ENCODE measurements at regions not wholly inside any gene's neighbourhood (a gene's known extent, or its start where the extent isn't known, plus 50 kb on each side); places are given as distances from the start of the nearest gene placed in this dataset.

DNA sequence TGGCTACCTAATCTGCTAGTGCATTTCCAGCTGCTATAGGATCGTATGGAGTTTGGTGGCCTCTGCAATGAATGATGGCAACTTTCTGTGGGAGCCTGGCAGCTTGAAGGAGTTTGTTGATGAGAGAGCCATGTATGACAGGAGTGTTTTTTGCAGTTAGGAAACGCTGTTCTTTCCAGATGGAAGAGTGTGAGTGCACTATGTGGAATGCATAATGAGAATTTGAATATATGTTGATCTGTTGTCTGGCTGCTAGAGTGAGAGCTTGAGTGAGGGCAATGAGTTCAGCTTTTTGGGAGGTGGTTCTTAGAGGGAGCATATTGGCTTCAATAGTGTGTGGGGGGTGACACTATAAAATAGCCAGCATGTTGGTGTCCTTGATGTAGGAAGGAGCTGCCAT lies 51.0 kb upstream of the APOBEC4 start:
- TF ChIP-seq, protein P1, sequence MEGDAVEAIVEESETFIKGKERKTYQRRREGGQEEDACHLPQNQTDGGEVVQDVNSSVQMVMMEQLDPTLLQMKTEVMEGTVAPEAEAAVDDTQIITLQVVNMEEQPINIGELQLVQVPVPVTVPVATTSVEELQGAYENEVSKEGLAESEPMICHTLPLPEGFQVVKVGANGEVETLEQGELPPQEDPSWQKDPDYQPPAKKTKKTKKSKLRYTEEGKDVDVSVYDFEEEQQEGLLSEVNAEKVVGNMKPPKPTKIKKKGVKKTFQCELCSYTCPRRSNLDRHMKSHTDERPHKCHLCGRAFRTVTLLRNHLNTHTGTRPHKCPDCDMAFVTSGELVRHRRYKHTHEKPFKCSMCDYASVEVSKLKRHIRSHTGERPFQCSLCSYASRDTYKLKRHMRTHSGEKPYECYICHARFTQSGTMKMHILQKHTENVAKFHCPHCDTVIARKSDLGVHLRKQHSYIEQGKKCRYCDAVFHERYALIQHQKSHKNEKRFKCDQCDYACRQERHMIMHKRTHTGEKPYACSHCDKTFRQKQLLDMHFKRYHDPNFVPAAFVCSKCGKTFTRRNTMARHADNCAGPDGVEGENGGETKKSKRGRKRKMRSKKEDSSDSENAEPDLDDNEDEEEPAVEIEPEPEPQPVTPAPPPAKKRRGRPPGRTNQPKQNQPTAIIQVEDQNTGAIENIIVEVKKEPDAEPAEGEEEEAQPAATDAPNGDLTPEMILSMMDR (conservative IDR thresholded peaks at IDR 0.05; ENCODE audit: low read depth in 2 of 2): no peak
- TF ChIP-seq EZH2phosphoT487 (IDR thresholded peaks at IDR 0.05; ENCODE audit: unreplicated experiment): no peak
- no peak for TF ChIP-seq ZNF114 (CRISPR knock-in tag; IDR thresholded peaks at IDR 0.05)
- no peak for TF ChIP-seq EZH2 (IDR thresholded peaks at IDR 0.05; ENCODE audit: low read depth, unreplicated experiment)
- TF ChIP-seq JUNB (IDR thresholded peaks at IDR 0.05; ENCODE audit: unreplicated experiment): no peak
- TF ChIP-seq, protein P2, sequence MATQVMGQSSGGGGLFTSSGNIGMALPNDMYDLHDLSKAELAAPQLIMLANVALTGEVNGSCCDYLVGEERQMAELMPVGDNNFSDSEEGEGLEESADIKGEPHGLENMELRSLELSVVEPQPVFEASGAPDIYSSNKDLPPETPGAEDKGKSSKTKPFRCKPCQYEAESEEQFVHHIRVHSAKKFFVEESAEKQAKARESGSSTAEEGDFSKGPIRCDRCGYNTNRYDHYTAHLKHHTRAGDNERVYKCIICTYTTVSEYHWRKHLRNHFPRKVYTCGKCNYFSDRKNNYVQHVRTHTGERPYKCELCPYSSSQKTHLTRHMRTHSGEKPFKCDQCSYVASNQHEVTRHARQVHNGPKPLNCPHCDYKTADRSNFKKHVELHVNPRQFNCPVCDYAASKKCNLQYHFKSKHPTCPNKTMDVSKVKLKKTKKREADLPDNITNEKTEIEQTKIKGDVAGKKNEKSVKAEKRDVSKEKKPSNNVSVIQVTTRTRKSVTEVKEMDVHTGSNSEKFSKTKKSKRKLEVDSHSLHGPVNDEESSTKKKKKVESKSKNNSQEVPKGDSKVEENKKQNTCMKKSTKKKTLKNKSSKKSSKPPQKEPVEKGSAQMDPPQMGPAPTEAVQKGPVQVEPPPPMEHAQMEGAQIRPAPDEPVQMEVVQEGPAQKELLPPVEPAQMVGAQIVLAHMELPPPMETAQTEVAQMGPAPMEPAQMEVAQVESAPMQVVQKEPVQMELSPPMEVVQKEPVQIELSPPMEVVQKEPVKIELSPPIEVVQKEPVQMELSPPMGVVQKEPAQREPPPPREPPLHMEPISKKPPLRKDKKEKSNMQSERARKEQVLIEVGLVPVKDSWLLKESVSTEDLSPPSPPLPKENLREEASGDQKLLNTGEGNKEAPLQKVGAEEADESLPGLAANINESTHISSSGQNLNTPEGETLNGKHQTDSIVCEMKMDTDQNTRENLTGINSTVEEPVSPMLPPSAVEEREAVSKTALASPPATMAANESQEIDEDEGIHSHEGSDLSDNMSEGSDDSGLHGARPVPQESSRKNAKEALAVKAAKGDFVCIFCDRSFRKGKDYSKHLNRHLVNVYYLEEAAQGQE (IDR thresholded peaks at IDR 0.05; ENCODE audit: unreplicated experiment): no peak
- no peak for TF ChIP-seq ZNF331 (CRISPR knock-in tag; IDR thresholded peaks at IDR 0.05; ENCODE audit: low read depth)

Data from GM23338 (cell line).